PC-9 (cell line): ENCODE measurements at regions not wholly inside any gene's neighbourhood (a gene's known extent, or its start where the extent isn't known, plus 50 kb on each side); places are given as distances from the start of the nearest gene placed in this dataset.
"Not testable (repeated sequence)": the region's sequence is repeated elsewhere in the genome, so short reads cannot be mapped to it uniquely, and the experiment has no call there.

ENCODE experiments used
- BruUV-seq: library from RNA; stranded (reverse); fragments of 400-500 nt; replicated peaks from 2 replicates; lab custom pipeline; 2021; lab: Mats Ljungman, UMichigan
- CTCF ChIA-PET: fragments of 300-600 bp; sonication (Branson Sonifier 250); formaldehyde crosslinking; loops from one replicate; lab custom pipeline; 2022; ENCODE audit warnings: antibody characterized with exemption; lab: Charles Lee
- POLR2A ChIA-PET: fragments of 300-600 bp; sonication (Branson Sonifier 250); formaldehyde crosslinking; loops from one replicate; lab custom pipeline; 2022; ENCODE audit warnings: antibody characterized with exemption; ENCODE audit not compliant: unreplicated experiment; lab: Charles Lee
- DNase-seq, 2 experiments: peaks; one replicate each; pipeline versions ENCODE4 v3.0.0 to v3.0.0-alpha.2; 2015 to 2022; ENCODE audit warnings: mixed read lengths in 1 of 2
- H2AFZ ChIP-seq: fragments of 200-600 bp; sonication (generic); 2 replicates; pipeline ENCODE4 v1.8.1; 2017; ENCODE audit warnings: antibody characterized with exemption
- H3F3A ChIP-seq: fragments of 200-600 bp; sonication (generic); 2 replicates; pipeline ENCODE4 v1.8.1; 2017; ENCODE audit warnings: antibody characterized with exemption, mild to moderate bottlenecking, low read depth; ENCODE audit not compliant: insufficient read depth
- H3K27ac ChIP-seq: fragments of 200-600 bp; sonication (generic); 2 replicates; pipeline ENCODE4 v1.6.1; 2016; ENCODE audit warnings: mixed run types
- H3K27me3 ChIP-seq: fragments of 200-600 bp; sonication (generic); 2 replicates; pipeline ENCODE4 v1.6.1; 2016; ENCODE audit warnings: low read depth, mixed run types; ENCODE audit not compliant: insufficient read depth
- H3K36me3 ChIP-seq: fragments of 200-600 bp; sonication (generic); 2 replicates; pipeline ENCODE4 v1.6.1; 2016; ENCODE audit warnings: low read depth, mixed run types
- H3K4me1 ChIP-seq: fragments of 200-600 bp; sonication (generic); replicated peaks from 2 replicates; pipeline ENCODE4 v1.6.1; 2016; ENCODE audit warnings: mixed run types; ENCODE audit not compliant: insufficient read depth
- H3K4me2 ChIP-seq: fragments of 200-600 bp; sonication (generic); 2 replicates; pipeline ENCODE4 v1.6.1; 2017; ENCODE audit warnings: mixed run types
- H3K4me3 ChIP-seq: fragments of 200-600 bp; sonication (generic); 2 replicates; pipeline ENCODE4 v1.6.1; 2016; ENCODE audit warnings: mixed run types
- H3K79me2 ChIP-seq: fragments of 200-600 bp; sonication (generic); 2 replicates; pipeline ENCODE4 v1.6.1; 2017; ENCODE audit warnings: low read depth, mixed run types
- H3K9me2 ChIP-seq: fragments of 200-600 bp; sonication (generic); 2 replicates; pipeline ENCODE4 v1.8.1; 2017; ENCODE audit warnings: mild to moderate bottlenecking; ENCODE audit not compliant: insufficient read depth
- H3K9me3 ChIP-seq: fragments of 200-600 bp; sonication (generic); 2 replicates; pipeline ENCODE4 v1.8.1; 2016; ENCODE audit warnings: low read depth; ENCODE audit not compliant: insufficient read depth
- H4K20me1 ChIP-seq: fragments of 200-600 bp; sonication (generic); 2 replicates; pipeline ENCODE4 v1.8.1; 2017; ENCODE audit not compliant: insufficient read depth
- CTCF ChIP-seq: fragments of 200-600 bp; sonication (generic); conservative IDR thresholded peaks from 2 replicates; pipeline ENCODE4 v1.6.1; 2017; ENCODE audit warnings: mixed run types, antibody characterized with exemption, mild to moderate bottlenecking, moderate library complexity
- EZH2 ChIP-seq: fragments of 200-600 bp; sonication (generic); IDR thresholded peaks from 2 replicates; pipeline ENCODE4 v1.8.0; 2017; ENCODE audit warnings: antibody characterized with exemption, low read depth
- intact Hi-C: fragments of 100-400 bp; cut with micrococcal nuclease; formaldehyde crosslinking; loops from one replicate; pipeline ENCODE4 v1.10.0; 2022; ENCODE audit not compliant: unreplicated experiment

DNA sequence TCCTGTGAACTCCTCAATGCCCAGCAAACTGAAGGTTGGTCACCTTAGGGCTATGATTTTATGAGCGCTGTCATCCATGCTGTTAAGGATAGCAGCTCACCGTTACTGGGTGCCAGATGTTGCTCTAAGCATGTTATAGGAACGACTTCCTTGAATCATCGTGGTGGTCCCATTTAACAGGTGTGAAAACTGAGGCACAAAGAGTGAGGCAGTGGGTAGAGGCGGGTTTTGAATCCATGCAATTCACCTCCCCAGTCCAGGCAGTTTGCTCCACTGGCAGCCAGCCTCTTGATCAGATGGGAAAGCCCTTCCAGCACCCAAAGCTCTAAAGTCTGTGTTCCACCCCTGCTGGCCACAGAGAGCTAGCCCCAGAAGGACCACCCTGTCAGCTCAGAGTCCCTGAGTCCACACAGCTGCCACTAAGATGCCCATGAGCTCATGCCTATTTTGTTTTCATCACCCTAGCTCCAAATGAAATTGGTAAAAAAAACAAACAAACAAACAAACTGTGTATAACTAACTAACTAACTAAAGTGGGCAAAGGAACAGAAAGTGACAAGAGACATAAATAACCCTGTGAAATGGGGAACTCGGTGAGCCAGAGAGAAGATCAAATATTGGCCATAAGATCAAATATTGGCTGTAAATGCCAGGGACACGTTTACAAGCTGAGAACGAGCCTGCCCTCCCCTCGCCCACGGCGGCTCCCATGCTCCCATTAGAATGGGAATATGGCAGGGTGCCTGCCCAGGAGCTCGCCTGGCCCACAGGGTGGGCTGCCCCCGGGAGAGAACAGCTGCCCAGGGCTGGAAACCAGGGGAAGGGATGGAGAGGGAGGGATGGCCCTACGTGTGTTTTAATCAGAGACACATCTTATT, 72.3 kb upstream of the RFLNA start:
- H3K4me2 ChIP-seq, result no peak overlapping the region
- H3K79me2 ChIP-seq, result no peaks in the 10 kb centered on the region
- no peak overlapping the region for H3K27ac ChIP-seq
- no peaks in the 10 kb centered on the region for H3K4me1 ChIP-seq
- no peaks in the 10 kb centered on the region for H3K9me2 ChIP-seq
- intact Hi-C loops, result no loop called here
- no peaks in the 10 kb centered on the region for H3K9me3 ChIP-seq
- H3K4me3 ChIP-seq, result no peak overlapping the region
- H4K20me1 ChIP-seq, result no peaks in the 10 kb centered on the region
- no peak for DNase-seq
- H3K27me3 ChIP-seq, result peaks cover 97% of the 10 kb centered on the region
- H3F3A ChIP-seq, result no peaks in the 10 kb centered on the region
- POLR2A ChIA-PET, result no interaction called here
- no peak overlapping the region for H2AFZ ChIP-seq
- CTCF ChIA-PET, result no interaction called here
- BruUV-seq, result no TSS peak
- H3K36me3 ChIP-seq, result no peaks in the 10 kb centered on the region
- TF ChIP-seq CTCF (no peak), EZH2 (no peak)

GRCh38 chr12:124223733-124224138, 71.2 kb upstream of the RFLNA start:
- H3K9me2 ChIP-seq, H3K36me3 ChIP-seq, H3K27ac ChIP-seq, H3K79me2 ChIP-seq, H3K4me1 ChIP-seq, H4K20me1 ChIP-seq, BruUV-seq, H3K9me3 ChIP-seq, DNase-seq, H3F3A ChIP-seq, H3K4me2 ChIP-seq, H2AFZ ChIP-seq, intact Hi-C loops, H3K4me3 ChIP-seq, CTCF ChIA-PET, POLR2A ChIA-PET: not testable (repeated sequence)
- peaks cover 97% of the 10 kb centered on the region for H3K27me3 ChIP-seq

DNA sequence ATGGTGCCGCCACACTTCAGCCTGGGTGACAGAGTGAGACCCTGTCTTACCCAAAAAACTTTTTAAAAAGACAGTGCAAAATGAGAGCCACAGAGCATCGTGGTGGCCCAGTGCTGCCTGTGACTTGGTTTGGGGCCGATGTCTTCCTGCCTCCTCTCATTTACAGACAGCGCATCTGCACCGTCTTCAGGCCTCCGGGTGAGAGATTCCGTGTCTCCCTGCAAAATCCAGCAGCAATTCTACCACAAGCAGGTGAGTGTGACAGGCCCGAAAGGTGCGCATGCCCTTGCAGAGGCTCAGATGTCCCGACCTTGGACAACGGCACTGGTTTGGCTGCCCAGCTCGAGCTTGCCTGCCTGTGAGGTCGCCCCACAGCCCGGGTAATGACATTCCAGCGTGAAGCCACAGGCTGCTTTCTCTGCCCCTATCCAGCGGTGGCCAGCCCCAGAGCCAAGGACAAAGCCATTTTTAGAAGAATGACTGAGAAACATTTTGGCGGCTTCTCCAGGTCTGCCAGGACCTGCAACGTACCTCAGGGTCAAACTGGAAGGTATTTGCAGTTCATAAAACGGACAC, 70.3 kb upstream of the RFLNA start:
- POLR2A ChIA-PET, result no interaction called here
- intact Hi-C loops, result no loop called here
- no peaks in the 10 kb centered on the region for H3K79me2 ChIP-seq
- H3F3A ChIP-seq, result no peaks in the 10 kb centered on the region
- no peak overlapping the region for H3K4me3 ChIP-seq
- H3K27me3 ChIP-seq, result peaks cover 97% of the 10 kb centered on the region
- no peak for TF ChIP-seq CTCF
- TF ChIP-seq EZH2, result no peak
- H3K9me3 ChIP-seq, result no peaks in the 10 kb centered on the region
- no peaks in the 10 kb centered on the region for H3K36me3 ChIP-seq
- no peaks in the 10 kb centered on the region for H3K4me1 ChIP-seq
- no peak overlapping the region for H3K27ac ChIP-seq
- no peaks in the 10 kb centered on the region for H4K20me1 ChIP-seq
- H3K9me2 ChIP-seq, result no peaks in the 10 kb centered on the region
- no peak overlapping the region for H2AFZ ChIP-seq
- no TSS peak for BruUV-seq
- H3K4me2 ChIP-seq, result no peak overlapping the region
- DNase-seq, result no peak
- CTCF ChIA-PET, result no interaction called here
